Activated T-cell treated with anti-CD3 and anti-CD28 coated beads, Interleukin-2, amount 50 U/mL, for 24 hours (primary cell): ENCODE measurements at regions not wholly inside any gene's neighbourhood (a gene's known extent, or its start where the extent isn't known, plus 50 kb on each side); places are given as distances from the start of the nearest gene placed in this dataset.
"Not testable (repeated sequence)": the region's sequence is repeated elsewhere in the genome, so short reads cannot be mapped to it uniquely, and the experiment has no call there.

Experiments used
- DNase-seq: peaks from one replicate; pipeline ENCODE4 v3.0.0-alpha.2; 2020
- H3K27ac Mint-ChIP-seq: 2 replicates; pipeline ENCODE4 v1.8.0; 2020; ENCODE audit warnings: mild to moderate bottlenecking, mixed read lengths
- H3K27me3 Mint-ChIP-seq: 2 replicates; pipeline ENCODE4 v1.8.0; 2020; ENCODE audit warnings: mixed read lengths
- H3K36me3 Mint-ChIP-seq: 2 replicates; pipeline ENCODE4 v1.8.0; 2020; ENCODE audit warnings: low read depth, mixed read lengths
- H3K4me1 Mint-ChIP-seq: 2 replicates; pipeline ENCODE4 v1.8.0; 2020; ENCODE audit warnings: low read depth, mixed read lengths
- H3K4me3 Mint-ChIP-seq: 2 replicates; pipeline ENCODE4 v1.8.0; 2020; ENCODE audit warnings: mild to moderate bottlenecking, moderate library complexity, mixed read lengths
- H3K9me3 Mint-ChIP-seq: 2 replicates; pipeline ENCODE4 v1.8.0; 2020; ENCODE audit warnings: mixed read lengths

- not testable (repeated sequence) for H3K4me1 Mint-ChIP-seq, H3K9me3 Mint-ChIP-seq, H3K27ac Mint-ChIP-seq
Observed at GRCh38 chr2:35478121-35478520, 877.5 kb upstream of the CRIM1 start.

DNA sequence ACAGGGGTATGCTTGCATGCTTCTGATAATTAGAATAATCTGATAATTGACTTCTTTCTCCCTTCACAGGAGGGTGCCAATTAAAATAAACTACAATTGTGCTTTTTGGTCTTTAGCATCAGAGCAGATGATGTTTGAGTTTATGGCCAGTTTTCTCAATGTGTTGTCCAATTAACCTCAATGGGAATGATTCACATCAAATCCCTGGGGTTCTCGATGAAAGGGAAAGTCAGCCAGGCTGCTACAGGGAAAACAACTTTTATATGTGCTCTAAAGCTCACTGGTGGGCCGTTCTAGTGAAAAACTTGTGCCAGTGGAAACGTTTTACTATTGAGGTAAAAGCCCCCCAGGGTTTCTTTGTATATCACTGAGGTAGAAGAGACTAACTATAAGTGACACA lies 887.3 kb upstream of the CRIM1 start:
- Mint-ChIP-seq H3K27me3 (no peaks in the 10 kb centered on the region), H3K27ac (no peak overlapping the region), H3K9me3 (no peaks in the 10 kb centered on the region), H3K4me3 (no peak overlapping the region), H3K36me3 (no peaks in the 10 kb centered on the region), H3K4me1 (no peaks in the 10 kb centered on the region)
- DNase-seq: no peak

More at GRCh38 chr2:35478121-35478520, 877.5 kb upstream of the CRIM1 start:
- DNase-seq, H3K27me3 Mint-ChIP-seq, H3K4me3 Mint-ChIP-seq, H3K36me3 Mint-ChIP-seq: not testable (repeated sequence)

GRCh38 chr2:35463805-35464596 lies 891.6 kb upstream of the CRIM1 start:
- Mint-ChIP-seq H3K27me3 (no peaks in the 10 kb centered on the region), H3K9me3 (no peaks in the 10 kb centered on the region), H3K36me3 (no peaks in the 10 kb centered on the region), H3K27ac (no peak overlapping the region), H3K4me1 (no peaks in the 10 kb centered on the region), H3K4me3 (no peak overlapping the region)
- DNase-seq: no peak

DNA sequence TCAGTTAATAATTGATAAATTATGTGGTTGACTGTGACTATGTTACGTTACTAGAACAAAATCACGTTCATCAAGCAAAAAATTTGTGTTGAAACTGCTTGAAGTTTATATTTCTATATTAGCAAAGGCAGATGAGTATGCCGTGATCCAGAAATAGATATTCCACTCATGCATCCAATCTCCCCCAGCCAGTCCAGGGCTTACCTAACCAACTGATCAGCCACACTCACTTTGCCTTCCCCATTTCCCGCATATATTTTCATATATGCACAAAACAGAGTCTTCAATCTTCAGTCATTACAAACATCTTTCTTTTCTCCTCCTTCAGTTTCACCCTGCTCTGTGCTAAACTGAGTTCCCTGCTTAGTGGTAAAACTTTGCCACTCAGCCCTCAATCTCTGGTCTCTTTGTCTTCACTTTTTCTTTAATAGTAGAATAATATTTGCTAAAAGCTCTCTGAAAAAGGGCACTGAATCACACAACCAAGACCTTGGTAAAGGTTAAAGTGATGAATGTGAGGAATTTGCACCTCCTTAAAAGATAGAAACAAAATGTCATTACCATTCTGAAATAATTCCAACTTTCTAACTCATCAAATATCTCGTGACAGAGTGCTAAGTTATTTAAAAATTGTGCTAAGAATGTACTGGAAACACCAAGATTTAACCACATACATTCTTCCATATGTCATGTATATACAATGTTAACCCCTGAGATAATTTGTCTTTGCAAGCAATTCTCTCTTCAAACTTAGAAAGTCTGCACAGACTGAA lies 893.2 kb upstream of the CRIM1 start:
- no peak overlapping the region for H3K4me3 Mint-ChIP-seq
- no peaks in the 10 kb centered on the region for H3K27me3 Mint-ChIP-seq
- no peak for DNase-seq
- H3K9me3 Mint-ChIP-seq: no peaks in the 10 kb centered on the region
- no peaks in the 10 kb centered on the region for H3K36me3 Mint-ChIP-seq
- no peak overlapping the region for H3K27ac Mint-ChIP-seq
- H3K4me1 Mint-ChIP-seq: no peaks in the 10 kb centered on the region

- no peaks in the 10 kb centered on the region for H3K27me3 Mint-ChIP-seq
- DNase-seq: no peak
- no peaks in the 10 kb centered on the region for H3K9me3 Mint-ChIP-seq
- H3K27ac Mint-ChIP-seq: no peak overlapping the region
- no peaks in the 10 kb centered on the region for H3K36me3 Mint-ChIP-seq
- H3K4me3 Mint-ChIP-seq: no peak overlapping the region
- H3K4me1 Mint-ChIP-seq: no peaks in the 10 kb centered on the region
Observed at GRCh38 chr2:35461406-35461805, 894.2 kb upstream of the CRIM1 start.

- no peaks in the 10 kb centered on the region for H3K9me3 Mint-ChIP-seq
Observed at GRCh38 chr2:35454966-35455638, 900.5 kb upstream of the CRIM1 start.

GRCh38 chr2:35447821-35448220 lies 907.8 kb upstream of the CRIM1 start:
- Mint-ChIP-seq H3K27me3 (no peaks in the 10 kb centered on the region), H3K27ac (no peak overlapping the region), H3K4me3 (no peak overlapping the region), H3K9me3 (no peaks in the 10 kb centered on the region), H3K36me3 (no peaks in the 10 kb centered on the region), H3K4me1 (no peaks in the 10 kb centered on the region)
- no peak for DNase-seq

More at GRCh38 chr2:35454966-35455638, 900.5 kb upstream of the CRIM1 start:
- Mint-ChIP-seq H3K27me3 (no peaks in the 10 kb centered on the region), H3K4me1 (no peaks in the 10 kb centered on the region), H3K4me3 (no peak overlapping the region), H3K27ac (no peak overlapping the region), H3K36me3 (no peaks in the 10 kb centered on the region)
- DNase-seq: no peak

DNA sequence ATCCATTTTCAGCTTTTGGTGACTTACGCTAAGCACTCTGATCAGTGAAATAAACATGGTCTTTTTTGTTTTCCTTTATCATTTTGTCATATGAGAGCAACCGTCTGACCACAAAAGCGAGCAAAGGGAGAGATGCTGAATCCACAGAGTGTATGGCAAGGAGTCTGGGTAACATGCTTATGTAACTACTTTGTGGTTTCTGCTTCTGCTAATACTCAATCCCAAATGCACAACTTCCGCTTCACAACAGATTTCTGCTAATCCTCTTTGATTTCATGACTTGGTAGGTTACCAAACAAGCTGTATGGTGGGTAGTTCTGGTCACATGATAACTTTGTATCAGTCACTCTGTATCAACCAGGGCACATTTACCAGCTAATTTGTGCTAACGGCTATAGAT lies 908.4 kb upstream of the CRIM1 start:
- Mint-ChIP-seq H3K9me3 (no peaks in the 10 kb centered on the region), H3K27me3 (no peaks in the 10 kb centered on the region), H3K4me1 (no peaks in the 10 kb centered on the region), H3K36me3 (no peaks in the 10 kb centered on the region), H3K4me3 (no peak overlapping the region), H3K27ac (no peak overlapping the region)
- no peak for DNase-seq

DNA sequence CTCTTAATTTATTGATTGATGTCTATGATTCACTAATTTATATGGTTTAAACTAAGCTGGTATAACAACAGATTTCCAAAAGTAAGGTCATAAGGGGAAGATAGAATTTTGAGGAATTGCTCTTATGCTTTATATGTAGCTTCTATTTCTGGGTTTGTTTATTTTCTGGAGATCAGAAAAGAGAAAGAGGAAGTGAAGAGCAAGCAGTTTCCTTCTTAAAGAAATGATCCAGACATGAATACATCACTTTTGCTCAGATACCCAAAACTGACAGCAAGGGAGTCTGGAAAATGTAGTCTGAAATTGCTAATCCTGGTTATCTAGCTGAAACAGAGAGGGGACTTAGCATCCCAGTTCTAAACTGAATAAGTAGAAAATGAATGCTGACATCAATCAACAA lies 912.5 kb upstream of the CRIM1 start:
- Mint-ChIP-seq H3K27ac (no peak overlapping the region), H3K4me1 (no peaks in the 10 kb centered on the region), H3K9me3 (no peaks in the 10 kb centered on the region), H3K4me3 (no peak overlapping the region), H3K36me3 (no peaks in the 10 kb centered on the region), H3K27me3 (no peaks in the 10 kb centered on the region)
- no peak for DNase-seq

DNA sequence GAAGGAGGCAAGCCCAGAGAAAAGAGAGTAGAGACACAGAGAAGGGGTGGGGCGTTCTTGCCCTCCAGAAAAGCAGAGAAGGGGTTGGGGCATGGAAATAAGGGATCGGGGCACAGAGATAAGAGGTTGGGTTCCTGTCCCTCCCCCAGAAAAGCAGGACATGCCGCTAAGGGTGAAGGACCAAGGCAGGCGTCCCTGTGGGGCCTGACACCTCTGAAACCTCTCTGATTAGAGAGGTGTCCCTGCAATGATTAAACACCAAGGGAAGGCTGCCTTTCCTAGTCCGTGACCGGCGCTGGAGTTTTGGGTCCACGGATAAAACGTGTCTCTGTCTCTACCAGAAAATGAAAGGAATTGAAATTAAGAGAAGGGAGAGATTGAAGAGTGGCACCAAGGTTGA lies 914.0 kb upstream of the CRIM1 start:
- H3K36me3 Mint-ChIP-seq, H3K4me1 Mint-ChIP-seq, H3K27ac Mint-ChIP-seq, H3K9me3 Mint-ChIP-seq, H3K27me3 Mint-ChIP-seq, DNase-seq, H3K4me3 Mint-ChIP-seq: not testable (repeated sequence)

- not testable (repeated sequence) for H3K27me3 Mint-ChIP-seq, H3K27ac Mint-ChIP-seq, H3K36me3 Mint-ChIP-seq, DNase-seq, H3K4me1 Mint-ChIP-seq, H3K9me3 Mint-ChIP-seq, H3K4me3 Mint-ChIP-seq
Observed at GRCh38 chr2:35440308-35440707, 915.3 kb upstream of the CRIM1 start.

DNA sequence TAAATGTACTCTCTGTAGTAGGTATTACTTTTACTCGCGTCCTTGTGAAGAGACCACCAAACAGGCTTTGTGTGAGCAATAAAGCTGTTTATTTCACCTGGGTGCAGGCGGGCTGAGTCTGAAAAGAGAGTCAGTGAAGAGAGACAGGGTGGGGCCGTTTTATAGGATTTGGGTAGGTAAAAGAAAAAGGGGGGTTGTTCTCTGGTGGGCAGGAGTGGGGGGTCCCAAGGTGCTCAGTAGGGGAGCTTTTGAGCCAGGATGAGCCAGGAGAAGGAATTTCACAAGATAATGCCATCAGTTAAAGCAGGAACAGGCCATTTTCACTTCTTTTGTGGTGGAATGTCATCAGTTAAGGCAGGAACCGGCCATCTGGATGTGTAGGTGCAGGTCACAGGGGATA lies 918.7 kb upstream of the CRIM1 start:
- H3K27me3 Mint-ChIP-seq, H3K4me1 Mint-ChIP-seq, H3K27ac Mint-ChIP-seq, H3K4me3 Mint-ChIP-seq, H3K36me3 Mint-ChIP-seq, DNase-seq, H3K9me3 Mint-ChIP-seq: not testable (repeated sequence)

DNA sequence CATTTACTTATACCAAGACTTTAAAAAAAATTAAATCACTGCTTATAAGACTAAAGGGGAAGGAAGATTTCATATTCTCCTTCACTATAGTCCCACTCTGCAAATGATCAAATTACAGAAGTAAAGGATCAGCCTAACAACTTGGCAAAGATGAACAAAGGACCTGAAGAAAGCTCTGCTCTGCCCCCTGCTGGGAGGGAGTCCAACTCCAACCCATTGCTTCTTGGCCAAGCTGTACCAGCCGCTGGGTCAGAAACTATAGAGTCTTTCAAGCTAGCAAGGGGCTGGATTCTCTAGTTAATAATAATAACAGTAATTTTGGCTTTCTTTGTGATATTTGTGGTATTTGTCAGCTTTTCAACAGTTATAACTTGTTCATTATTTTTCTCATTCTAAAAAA lies 927.0 kb upstream of the CRIM1 start:
- Mint-ChIP-seq H3K4me1 (no peaks in the 10 kb centered on the region), H3K27ac (no peak overlapping the region)
- no peak for DNase-seq

DNA sequence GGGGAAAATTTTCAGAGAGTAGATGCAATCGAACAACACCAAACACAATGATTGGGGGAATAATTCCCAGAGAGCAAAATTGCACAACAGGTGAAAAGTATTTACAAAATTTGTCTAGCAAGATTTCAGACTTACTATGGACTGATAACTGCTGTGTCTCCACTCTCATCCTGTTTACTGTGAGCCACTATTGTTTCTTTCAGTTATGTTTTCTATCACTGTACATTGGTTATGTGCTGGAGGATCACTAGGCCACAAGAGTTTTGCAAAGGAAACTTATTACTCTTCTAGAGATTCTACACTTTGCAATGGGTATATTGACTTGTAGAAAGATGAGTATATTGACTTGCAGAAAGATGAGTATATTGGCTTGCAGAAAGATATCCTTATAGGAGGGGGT lies 934.1 kb upstream of the CRIM1 start:
- H3K36me3 Mint-ChIP-seq: no peaks in the 10 kb centered on the region
- H3K9me3 Mint-ChIP-seq: no peaks in the 10 kb centered on the region
- no peak for DNase-seq
- no peaks in the 10 kb centered on the region for H3K4me1 Mint-ChIP-seq
- no peak overlapping the region for H3K4me3 Mint-ChIP-seq
- no peak overlapping the region for H3K27ac Mint-ChIP-seq
- no peaks in the 10 kb centered on the region for H3K27me3 Mint-ChIP-seq

More for the DNA sequence above, 927.0 kb upstream of the CRIM1 start:
- no peak overlapping the region for H3K4me3 Mint-ChIP-seq
- no peaks in the 10 kb centered on the region for H3K27me3 Mint-ChIP-seq
- no peaks in the 10 kb centered on the region for H3K9me3 Mint-ChIP-seq
- H3K36me3 Mint-ChIP-seq: no peaks in the 10 kb centered on the region

DNA sequence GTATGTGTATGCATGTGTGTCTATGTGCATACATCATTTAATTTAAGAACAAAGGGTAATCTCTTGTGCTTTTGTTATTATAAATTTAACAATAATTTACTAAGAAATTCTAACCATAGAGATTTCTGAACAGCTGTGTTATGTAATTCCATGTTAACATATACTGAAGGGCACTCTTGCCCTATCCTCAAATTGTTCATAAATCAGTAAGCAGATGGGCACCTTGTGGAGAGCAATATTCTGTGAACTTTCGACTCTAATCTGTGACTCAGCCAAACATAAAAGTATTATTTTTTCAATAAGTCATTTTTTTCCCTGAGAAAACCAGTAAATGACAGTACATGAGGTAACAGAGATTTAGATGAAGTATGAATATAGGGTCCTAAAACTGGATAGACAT lies 938.3 kb upstream of the CRIM1 start:
- no peaks in the 10 kb centered on the region for H3K36me3 Mint-ChIP-seq
- no peak for DNase-seq
- H3K9me3 Mint-ChIP-seq: no peaks in the 10 kb centered on the region
- no peak overlapping the region for H3K4me3 Mint-ChIP-seq
- H3K4me1 Mint-ChIP-seq: no peaks in the 10 kb centered on the region
- H3K27ac Mint-ChIP-seq: no peak overlapping the region
- peaks cover 6% of the 10 kb centered on the region for H3K27me3 Mint-ChIP-seq
